HG03558 (cell line): ENCODE measurements at regions not wholly inside any gene's neighbourhood (a gene's known extent, or its start where the extent isn't known, plus 50 kb on each side); places are given as distances from the start of the nearest gene placed in this dataset.

Experiments used
- ATAC-seq: cut with Tn5 transposase; IDR thresholded peaks from one replicate; pipeline ENCODE4 v1.9.1; 2021; ENCODE audit warnings: moderate number of reproducible peaks; ENCODE audit not compliant: unreplicated experiment; ENCODE audit errors: extremely low read depth

DNA sequence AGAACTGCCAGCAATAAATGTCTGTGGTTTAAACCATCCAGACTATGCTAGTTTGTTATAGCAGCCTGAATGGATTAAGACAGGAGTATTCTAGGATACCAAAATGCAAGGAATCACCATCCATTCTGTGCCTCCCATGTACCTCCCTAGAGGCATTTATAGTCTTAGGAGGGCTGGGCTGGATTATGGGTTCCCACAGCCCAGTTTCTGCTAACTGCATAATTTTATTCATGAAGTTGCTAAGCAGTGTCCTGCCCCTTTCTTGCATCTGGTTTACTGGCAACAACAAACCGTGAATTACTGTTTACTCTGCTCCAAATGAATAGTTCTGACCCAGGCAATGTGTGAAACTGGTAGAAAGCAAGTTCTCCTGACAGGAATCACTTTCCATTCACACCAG, 67.1 kb upstream of the PRKX start:
- ATAC-seq, result no peak

DNA sequence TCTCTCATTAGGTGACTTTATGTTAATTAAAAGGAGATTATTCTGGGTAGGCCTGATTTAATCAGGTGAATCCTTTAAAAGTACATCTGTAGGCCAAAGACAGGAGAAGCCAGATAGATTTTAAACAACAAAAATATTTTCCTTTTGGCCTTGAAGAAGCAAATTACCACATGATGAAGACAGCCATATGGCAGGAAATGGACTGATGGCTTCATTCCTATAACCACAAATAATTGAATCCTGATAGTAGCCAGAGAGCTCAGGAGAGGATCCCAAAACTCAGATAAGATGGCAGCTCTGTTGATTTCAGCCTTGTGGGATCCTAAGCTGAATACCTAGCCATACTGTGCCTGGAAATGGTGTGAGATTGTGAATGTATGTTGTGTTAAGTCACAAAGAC, 66.1 kb upstream of the PRKX start:
- ATAC-seq, result no peak

DNA sequence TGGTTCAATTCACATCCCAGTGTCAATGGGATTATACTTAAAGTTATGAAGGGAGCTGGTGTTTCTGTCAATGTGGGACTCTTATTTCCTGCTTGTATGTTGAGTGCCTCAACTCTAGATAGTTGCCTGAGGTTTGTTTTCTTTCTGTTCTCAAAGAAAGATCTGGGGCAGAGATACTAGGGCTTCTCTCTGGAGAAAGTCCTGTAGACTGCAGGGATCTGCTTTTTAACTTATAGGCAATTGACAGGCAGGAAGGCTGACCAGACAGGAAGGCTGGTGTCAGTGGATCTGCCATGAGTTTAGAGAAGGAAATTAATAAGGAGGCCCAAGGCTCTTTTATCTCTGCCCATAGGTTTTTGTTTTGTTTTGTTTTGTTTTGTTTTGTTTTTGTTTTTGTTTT, 64.0 kb upstream of the PRKX start:
- no peak for ATAC-seq

DNA sequence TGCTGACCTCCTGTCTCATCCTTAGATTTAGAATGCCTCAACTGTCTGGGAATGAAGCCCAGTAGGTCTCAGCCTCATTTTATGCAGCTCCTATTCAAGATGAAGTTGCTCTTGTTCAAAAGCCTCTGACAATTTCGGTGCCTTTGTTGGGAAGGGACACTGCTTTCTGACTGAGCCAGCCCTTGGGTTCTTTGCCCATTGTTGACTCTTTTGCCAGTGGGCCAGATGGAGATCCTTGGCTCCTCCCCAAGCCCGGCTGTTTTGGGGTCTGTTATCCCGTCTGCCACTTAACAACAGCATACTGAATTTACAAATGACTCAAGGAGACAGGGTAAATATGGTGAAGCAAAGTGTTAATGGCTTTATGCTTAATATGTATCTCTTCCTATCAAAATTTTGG, 58.3 kb upstream of the PRKX start:
- no peak for ATAC-seq

DNA sequence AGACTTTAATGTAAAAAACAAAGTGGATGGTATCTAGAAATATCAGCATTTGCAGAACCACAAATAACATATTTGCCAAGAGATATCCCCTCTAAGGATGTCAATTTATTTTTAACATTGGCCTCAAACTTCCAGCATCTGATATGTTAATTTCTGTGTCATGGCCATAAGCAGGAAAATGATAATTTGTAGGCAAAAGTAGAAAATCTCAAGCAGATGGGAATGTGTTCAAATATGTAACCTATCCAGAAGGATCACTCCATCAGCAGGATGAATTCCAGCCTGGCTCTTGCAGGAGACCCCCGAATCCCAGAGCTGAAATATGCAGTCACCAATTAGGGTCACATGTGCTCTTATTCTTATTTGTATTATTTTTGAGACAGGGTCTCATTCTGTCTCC, 55.4 kb upstream of the PRKX start:
- ATAC-seq, result no peak
